HG03108 (cell line): ENCODE measurements at regions not wholly inside any gene's neighbourhood (a gene's known extent, or its start where the extent isn't known, plus 50 kb on each side); places are given as distances from the start of the nearest gene placed in this dataset.
"Not testable (repeated sequence)": the region's sequence is repeated elsewhere in the genome, so short reads cannot be mapped to it uniquely, and the experiment has no call there.

Experiments used
- ATAC-seq: cut with Tn5 transposase; IDR thresholded peaks from one replicate; pipeline ENCODE4 v1.9.1; 2021; ENCODE audit warnings: moderate library complexity; ENCODE audit not compliant: unreplicated experiment

GRCh38 chr17:16870253-16871245 lies 101.4 kb downstream of the TNFRSF13B start:
- no peak for ATAC-seq

GRCh38 chr17:16869531-16870252 lies 102.2 kb downstream of the TNFRSF13B start:
- not testable (repeated sequence) for ATAC-seq

- ATAC-seq: not testable (repeated sequence)
Measured at GRCh38 chr17:16868616-16869015, 103.3 kb downstream of the TNFRSF13B start.

GRCh38 chr17:16867545-16867944 lies 104.4 kb downstream of the TNFRSF13B start:
- not testable (repeated sequence) for ATAC-seq

GRCh38 chr17:16866841-16867240 lies 105.1 kb downstream of the TNFRSF13B start:
- ATAC-seq: not testable (repeated sequence)

- no peak for ATAC-seq
Measured at GRCh38 chr17:16866436-16866835, 105.5 kb downstream of the TNFRSF13B start.

GRCh38 chr17:16865704-16866103 lies 106.2 kb downstream of the TNFRSF13B start:
- ATAC-seq: not testable (repeated sequence)

GRCh38 chr17:16865077-16865613 lies 106.8 kb downstream of the TNFRSF13B start:
- not testable (repeated sequence) for ATAC-seq

GRCh38 chr17:16864462-16865076 lies 107.3 kb downstream of the TNFRSF13B start:
- not testable (repeated sequence) for ATAC-seq

- not testable (repeated sequence) for ATAC-seq
Measured at GRCh38 chr17:16861152-16861551, 110.8 kb downstream of the TNFRSF13B start.

GRCh38 chr17:16860467-16860866 lies 111.5 kb downstream of the TNFRSF13B start:
- not testable (repeated sequence) for ATAC-seq

- not testable (repeated sequence) for ATAC-seq
Measured at GRCh38 chr17:16859515-16859914, 112.4 kb downstream of the TNFRSF13B start.

- ATAC-seq: not testable (repeated sequence)
Measured at GRCh38 chr17:16857746-16858145, 114.2 kb downstream of the TNFRSF13B start.

GRCh38 chr17:16856846-16857245 lies 115.1 kb downstream of the TNFRSF13B start:
- not testable (repeated sequence) for ATAC-seq

- not testable (repeated sequence) for ATAC-seq
Measured at GRCh38 chr17:16856171-16856570, 115.7 kb downstream of the TNFRSF13B start.

- not testable (repeated sequence) for ATAC-seq
Measured at GRCh38 chr17:16854636-16855035, 117.3 kb downstream of the TNFRSF13B start.

GRCh38 chr17:16853661-16854320 lies 118.1 kb downstream of the TNFRSF13B start:
- ATAC-seq: no peak

GRCh38 chr17:16849861-16850260 lies 122.1 kb downstream of the TNFRSF13B start:
- ATAC-seq: not testable (repeated sequence)

GRCh38 chr17:16848997-16849396 lies 122.9 kb downstream of the TNFRSF13B start:
- ATAC-seq: not testable (repeated sequence)

- not testable (repeated sequence) for ATAC-seq
Measured at GRCh38 chr17:16845098-16845497, 126.8 kb downstream of the TNFRSF13B start.
